Aorta (tissue), 5 donors: ENCODE measurements at regions not wholly inside any gene's neighbourhood (a gene's known extent, or its start where the extent isn't known, plus 50 kb on each side); places are given as distances from the start of the nearest gene placed in this dataset.

Source experiments
- ATAC-seq: fragments of 200-7000 bp; cut with Tn5 transposase; one replicate; pipeline ENCODE4 v1.9.1; 2022; ENCODE audit warnings: moderate library complexity; ENCODE audit not compliant: low FRiP score
- DNase-seq, 2 donors: peaks; one replicate each; pipeline ENCODE4 v3.0.0-alpha.2; 2020
- H3K27ac ChIP-seq, 2 donors: one replicate each; pipeline ENCODE4 v1.5.1; 2013; ENCODE audit warnings: low read length in 2 of 2, mild to moderate bottlenecking in 2 of 2, moderate library complexity in 2 of 2, control low read depth in 1 of 2, inconsistent platforms in 1 of 2, low read depth in 1 of 2
- H3K27me3 ChIP-seq, 2 donors: one replicate each; pipeline ENCODE4 v1.6.1; 2013; ENCODE audit warnings: control low read depth in 1 of 2, low read length in 1 of 2, mild to moderate bottlenecking in 1 of 2, moderate library complexity in 1 of 2; ENCODE audit not compliant: insufficient read depth in 2 of 2, control insufficient read depth in 1 of 2
- H3K36me3 ChIP-seq, 2 donors: one replicate each; pipeline ENCODE4 v1.6.1; 2013; ENCODE audit warnings: control low read depth in 1 of 2, low read length in 1 of 2, mild to moderate bottlenecking in 1 of 2; ENCODE audit not compliant: insufficient read depth in 2 of 2, control insufficient read depth in 1 of 2
- H3K4me1 ChIP-seq, 2 donors: one replicate each; pipeline ENCODE4 v1.6.1; 2013; ENCODE audit warnings: low read length in 2 of 2, control low read depth in 1 of 2, mild to moderate bottlenecking in 1 of 2, moderate library complexity in 1 of 2; ENCODE audit not compliant: insufficient read depth in 2 of 2, control insufficient read depth in 1 of 2
- H3K4me3 ChIP-seq, 2 donors: one replicate each; pipeline ENCODE4 v1.5.1; 2013; ENCODE audit warnings: low read length in 2 of 2, control low read depth in 1 of 2, mild to moderate bottlenecking in 1 of 2
- H3K9me3 ChIP-seq: one replicate; pipeline ENCODE4 v1.6.1; 2013; ENCODE audit warnings: mild to moderate bottlenecking, low read length; ENCODE audit not compliant: control insufficient read depth
- WGBS, 2 donors: extraction: QIAGEN DNeasy Blood & Tissue Kit; methylation state at CpG; one replicate each; pipeline ENCODE4 v1.1.7; 2013; 5-methylcytosine and 5-hydroxymethylcytosine counted together
- intact Hi-C, 2 donors: fragments of 100-400 bp; cut with DNase I; formaldehyde crosslinking; loops; one replicate each; pipeline versions ENCODE4 v1.14.2 to v1.15.0; 2022
- donor health status: healthy with polysubstance abuse.
- donor health status: Bipolar disorder and iron deficiency.
- donor health status: DM: no; HTN: no; CAD: no.
- donor health status: DM: no; HTN: no; CAD: no.
- donor health status: DM: yes; HTN: yes; CAD: no.

DNA sequence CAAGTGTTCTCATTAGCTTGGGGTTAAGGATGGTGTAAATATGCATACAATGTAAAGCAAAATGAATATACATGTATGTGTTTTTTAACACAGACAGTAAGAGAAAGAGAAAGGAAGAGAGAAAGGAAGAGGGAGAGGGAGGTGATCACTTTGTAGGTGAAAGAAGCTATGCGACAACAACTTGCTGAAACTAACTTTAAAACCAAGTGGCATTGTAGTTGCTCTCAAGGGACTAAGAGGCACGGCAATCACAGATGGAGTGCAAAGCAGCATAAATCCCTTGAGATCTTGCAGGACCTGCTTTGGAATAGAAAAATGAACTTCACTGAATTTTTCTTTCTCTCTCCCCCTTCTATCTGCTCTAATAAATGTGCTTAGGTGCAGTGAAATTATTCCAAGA is 1665.0 kb upstream of the TENM3 start:
- intact Hi-C loops = no loop called here
- DNase-seq = no peak
- no peak overlapping the region for H3K4me3 ChIP-seq
- no peak for ATAC-seq
- H3K27ac ChIP-seq = no peak overlapping the region
- H3K9me3 ChIP-seq = no peaks in the 10 kb centered on the region
- H3K27me3 ChIP-seq = no peaks in the 10 kb centered on the region
- no peaks in the 10 kb centered on the region for H3K4me1 ChIP-seq
- 33 to 36% methylated on average over 2 of the region's 2 CpGs for WGBS, 2 donors
- H3K36me3 ChIP-seq = no peaks in the 10 kb centered on the region

DNA sequence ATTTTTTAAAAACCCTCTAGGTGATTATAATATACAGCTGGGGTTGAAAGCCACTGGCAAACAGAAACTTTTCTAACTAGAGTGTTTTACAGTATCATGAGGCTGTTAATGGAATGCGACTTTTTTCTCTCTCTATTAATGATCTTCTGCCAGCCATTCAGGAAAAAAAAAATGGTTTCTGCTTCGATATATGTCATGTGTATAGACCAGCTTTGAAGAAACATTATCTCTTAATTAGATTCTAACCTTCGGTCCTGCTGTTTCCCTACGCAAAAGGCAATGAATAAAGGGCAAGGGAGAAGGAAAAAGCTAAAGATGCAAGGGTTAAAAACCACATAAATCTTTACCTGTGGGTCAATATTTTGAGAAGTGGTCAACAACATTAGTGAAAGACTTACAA is 1662.1 kb upstream of the TENM3 start:
- Histone ChIP-seq H3K9me3 (no peaks in the 10 kb centered on the region), H3K27ac (no peak overlapping the region), H3K4me1 (no peaks in the 10 kb centered on the region), H3K27me3 (no peaks in the 10 kb centered on the region), H3K36me3 (no peaks in the 10 kb centered on the region), H3K4me3 (no peak overlapping the region)
- WGBS, 2 donors = 78 to 84% methylated on average over 4 of the region's 4 CpGs
- intact Hi-C loops = no loop called here
- ATAC-seq (no peak), DNase-seq (no peak)

DNA sequence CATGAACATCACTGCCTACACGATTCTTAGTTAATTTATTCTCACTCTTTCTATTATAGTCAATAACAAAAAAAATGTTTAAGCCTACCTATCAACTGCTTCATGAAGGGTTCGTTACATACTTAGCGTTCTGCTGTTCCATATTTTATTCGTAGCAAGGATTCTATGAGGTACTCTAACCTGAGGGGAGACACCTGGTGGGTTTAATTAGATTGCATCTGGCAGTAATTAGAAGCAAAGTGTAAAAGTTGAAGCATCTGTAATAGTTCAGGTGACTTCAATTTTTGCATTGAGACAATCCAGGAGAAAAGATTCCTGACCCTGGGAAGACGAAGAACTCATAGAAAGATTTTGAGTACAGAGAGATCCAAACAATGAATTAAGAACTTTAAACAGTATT is 1655.8 kb upstream of the TENM3 start:
- H3K27ac ChIP-seq = no peak overlapping the region
- H3K36me3 ChIP-seq = no peaks in the 10 kb centered on the region
- DNase-seq = no peak
- intact Hi-C loops = no loop called here
- H3K4me1 ChIP-seq = no peaks in the 10 kb centered on the region
- H3K9me3 ChIP-seq = no peaks in the 10 kb centered on the region
- no peak overlapping the region for H3K4me3 ChIP-seq
- H3K27me3 ChIP-seq = no peaks in the 10 kb centered on the region
- WGBS, 2 donors = 76 to 77% methylated on average over 5 of the region's 5 CpGs
- ATAC-seq = no peak

DNA sequence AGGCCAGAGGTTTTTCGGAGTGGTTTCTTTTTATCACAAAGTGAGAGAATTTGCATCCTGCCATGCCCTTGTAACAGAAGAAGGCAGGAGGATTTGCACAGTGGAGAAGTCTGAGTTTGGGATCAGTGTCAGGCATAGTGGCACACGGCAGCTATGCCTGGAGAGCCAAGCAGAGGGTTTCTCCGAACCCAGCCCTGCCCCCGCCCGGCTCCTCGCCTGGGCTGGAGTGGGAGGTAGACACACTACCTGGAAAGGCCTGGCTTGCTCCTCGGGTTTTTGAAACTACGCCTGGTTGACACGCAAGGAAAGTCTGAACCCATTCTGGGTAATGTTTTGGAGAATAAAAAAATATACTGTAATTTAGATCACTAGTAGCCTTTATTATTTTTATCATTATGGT is 1653.6 kb upstream of the TENM3 start:
- intact Hi-C loops = no loop called here
- Histone ChIP-seq H3K4me1 (no peaks in the 10 kb centered on the region), H3K27me3 (no peaks in the 10 kb centered on the region), H3K27ac (no peak overlapping the region), H3K4me3 (no peak overlapping the region), H3K36me3 (no peaks in the 10 kb centered on the region), H3K9me3 (no peaks in the 10 kb centered on the region)
- DNase-seq = no peak
- ATAC-seq = no peak
- WGBS, 2 donors = 86 to 90% methylated on average over 9 of the region's 9 CpGs

DNA sequence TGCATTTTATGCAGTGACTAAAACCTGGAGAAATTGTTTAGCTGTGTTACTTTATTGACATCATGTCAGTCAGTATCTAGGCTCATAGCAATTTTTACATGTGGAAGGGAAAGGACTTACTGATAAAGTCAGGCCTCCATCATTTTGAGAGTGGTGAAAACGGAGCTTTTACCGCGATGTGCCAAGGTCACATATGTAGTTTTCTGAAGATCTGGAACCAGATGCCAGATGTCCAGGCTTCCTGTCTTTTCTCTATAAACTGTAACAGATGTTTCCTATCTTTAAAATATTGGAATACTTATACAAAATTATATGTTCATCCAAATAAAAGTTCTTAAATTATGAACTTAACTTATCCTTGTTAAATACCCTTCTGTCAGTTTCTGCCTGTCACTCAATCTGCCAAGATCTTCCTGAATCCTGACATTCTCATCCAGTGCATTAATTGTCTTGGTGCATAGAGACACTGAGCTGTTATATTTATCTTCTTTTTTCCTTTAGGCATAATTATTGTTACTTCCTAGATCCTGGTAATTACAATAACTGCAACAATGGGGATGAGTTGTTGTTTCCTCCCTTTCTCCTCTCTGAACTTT is 1646.2 kb upstream of the TENM3 start:
- Histone ChIP-seq H3K36me3 (no peaks in the 10 kb centered on the region), H3K27ac (no peak overlapping the region), H3K27me3 (no peaks in the 10 kb centered on the region), H3K9me3 (no peaks in the 10 kb centered on the region), H3K4me1 (no peaks in the 10 kb centered on the region), H3K4me3 (no peak overlapping the region)
- no peak for ATAC-seq
- no peak for DNase-seq
- intact Hi-C loops = no loop called here
- 44 to 50% methylated on average over 3 of the region's 3 CpGs for WGBS, 2 donors

DNA sequence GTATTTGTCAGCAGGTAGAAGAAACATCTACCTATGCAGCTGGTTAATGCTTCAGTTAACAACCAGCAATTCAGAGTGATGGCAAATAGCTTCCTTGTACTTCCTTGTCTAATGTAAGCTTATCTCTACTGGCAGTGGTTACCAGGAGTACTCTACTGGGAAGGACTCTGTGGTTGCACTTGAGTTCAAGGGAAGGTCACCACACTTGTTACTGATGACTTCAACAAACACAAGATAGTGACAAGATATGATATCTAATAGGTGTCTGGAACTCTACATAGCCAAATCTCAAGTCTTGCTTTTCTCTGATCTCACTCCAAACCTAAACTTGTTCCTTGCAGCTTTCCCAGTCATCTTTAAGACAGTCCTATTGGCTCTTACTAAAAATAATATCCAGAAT is 1644.9 kb upstream of the TENM3 start:
- no peaks in the 10 kb centered on the region for H3K9me3 ChIP-seq
- no peaks in the 10 kb centered on the region for H3K4me1 ChIP-seq
- no peak for DNase-seq
- no peaks in the 10 kb centered on the region for H3K27me3 ChIP-seq
- no peak for ATAC-seq
- H3K4me3 ChIP-seq = no peak overlapping the region
- intact Hi-C loops = no loop called here
- no peak overlapping the region for H3K27ac ChIP-seq
- H3K36me3 ChIP-seq = no peaks in the 10 kb centered on the region

DNA sequence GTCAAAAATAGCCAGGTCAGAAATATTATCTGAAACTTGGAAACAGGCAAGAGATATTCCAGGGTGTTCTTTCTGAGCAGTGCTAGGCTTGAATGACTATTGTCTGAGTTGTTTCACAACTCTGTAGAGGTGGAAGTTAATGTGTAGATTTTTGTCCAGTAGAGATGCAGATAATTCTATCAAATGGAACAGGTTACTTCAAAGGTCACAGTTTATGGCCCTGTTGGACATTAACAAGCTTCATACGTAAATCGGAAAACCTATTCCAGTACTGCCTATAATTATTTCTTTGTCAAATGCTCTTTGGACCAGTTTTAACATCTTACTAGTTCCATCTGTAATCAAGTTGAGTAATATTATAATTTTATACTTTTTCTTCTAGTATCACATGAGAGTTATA is 1639.4 kb upstream of the TENM3 start:
- no peak for ATAC-seq
- no peaks in the 10 kb centered on the region for H3K4me1 ChIP-seq

DNA sequence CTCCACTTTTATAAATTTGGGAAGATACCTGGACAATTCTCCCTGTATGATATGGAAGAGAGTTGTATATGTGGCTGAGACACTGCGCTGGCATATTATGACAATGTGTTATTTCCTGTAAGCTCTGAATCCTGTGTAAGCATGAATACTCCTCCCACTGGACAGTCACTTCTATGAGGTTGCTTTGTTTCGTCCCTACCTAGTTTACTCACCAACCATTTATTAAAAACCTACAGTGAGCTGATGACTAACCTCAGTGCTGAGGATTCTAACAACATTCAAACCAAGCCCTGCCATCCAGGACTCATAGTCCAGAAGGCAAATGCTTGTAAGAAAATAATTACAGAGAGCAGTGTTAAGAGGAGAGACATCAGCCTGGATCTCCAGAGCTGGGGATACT is 1632.9 kb upstream of the TENM3 start:
- H3K4me3 ChIP-seq = no peak overlapping the region
- ATAC-seq = no peak
- no peak overlapping the region for H3K27ac ChIP-seq
- 78 to 84% methylated on average over 2 of the region's 2 CpGs for WGBS, 2 donors
- H3K9me3 ChIP-seq = no peaks in the 10 kb centered on the region
- intact Hi-C loops = no loop called here
- no peaks in the 10 kb centered on the region for H3K27me3 ChIP-seq
- no peaks in the 10 kb centered on the region for H3K4me1 ChIP-seq
- H3K36me3 ChIP-seq = no peaks in the 10 kb centered on the region
- no peak for DNase-seq

More for the DNA sequence above, 1639.4 kb upstream of the TENM3 start:
- 84 to 96% methylated on average over 2 of the region's 2 CpGs for WGBS, 2 donors
- no peak overlapping the region for H3K4me3 ChIP-seq
- H3K27me3 ChIP-seq = no peaks in the 10 kb centered on the region
- no peaks in the 10 kb centered on the region for H3K9me3 ChIP-seq
- DNase-seq = no peak
- H3K27ac ChIP-seq = no peak overlapping the region
- no peaks in the 10 kb centered on the region for H3K36me3 ChIP-seq
- intact Hi-C loops = no loop called here

DNA sequence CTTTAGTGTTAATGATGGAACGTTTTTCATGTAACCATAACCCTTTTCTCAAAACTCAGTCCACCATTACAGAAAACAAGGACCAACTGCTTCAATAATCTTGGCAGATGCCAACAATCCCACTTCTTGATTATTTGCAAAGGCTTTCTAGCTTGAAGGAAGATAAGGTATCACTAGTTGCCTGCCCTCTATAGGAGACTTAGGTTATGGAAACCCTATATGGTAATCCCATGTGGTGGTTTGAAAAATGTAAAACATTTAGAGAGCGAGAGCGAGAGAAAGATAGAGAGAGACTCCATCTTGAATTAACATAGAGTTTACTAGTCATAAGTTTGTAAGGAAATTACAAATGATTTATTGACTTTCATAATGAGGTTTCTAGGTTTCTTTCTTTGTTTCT is 1627.5 kb upstream of the TENM3 start:
- H3K36me3 ChIP-seq = no peaks in the 10 kb centered on the region
- intact Hi-C loops = no loop called here
- no peaks in the 10 kb centered on the region for H3K9me3 ChIP-seq
- H3K4me3 ChIP-seq = no peak overlapping the region
- no peak overlapping the region for H3K27ac ChIP-seq
- no peaks in the 10 kb centered on the region for H3K4me1 ChIP-seq
- no peaks in the 10 kb centered on the region for H3K27me3 ChIP-seq
- DNase-seq (no peak), ATAC-seq (no peak)
- 75 to 78% methylated on average over 3 of the region's 3 CpGs for WGBS, 2 donors
